Body of pancreas (tissue), 4 donors: ENCODE measurements at regions not wholly inside any gene's neighbourhood (a gene's known extent, or its start where the extent isn't known, plus 50 kb on each side); places are given as distances from the start of the nearest gene placed in this dataset.

Source experiments
- CTCF ChIP-seq, 7 experiments: fragments of 450-650 bp in 4 of 7; fragments of 200-600 bp in 3 of 7; sonication (generic) in 3 of 7; IDR thresholded peaks; one replicate each; pipeline ENCODE4 v1.5.1; 2016 to 2019; ENCODE audit warnings: antibody characterized with exemption in 7 of 7
- POLR2A ChIP-seq, 3 donors: fragments of 450-650 bp; IDR thresholded peaks; one replicate each; pipeline ENCODE4 v1.6.1; 2016; ENCODE audit warnings: antibody characterized with exemption in 3 of 3, mild to moderate bottlenecking in 2 of 3

DNA sequence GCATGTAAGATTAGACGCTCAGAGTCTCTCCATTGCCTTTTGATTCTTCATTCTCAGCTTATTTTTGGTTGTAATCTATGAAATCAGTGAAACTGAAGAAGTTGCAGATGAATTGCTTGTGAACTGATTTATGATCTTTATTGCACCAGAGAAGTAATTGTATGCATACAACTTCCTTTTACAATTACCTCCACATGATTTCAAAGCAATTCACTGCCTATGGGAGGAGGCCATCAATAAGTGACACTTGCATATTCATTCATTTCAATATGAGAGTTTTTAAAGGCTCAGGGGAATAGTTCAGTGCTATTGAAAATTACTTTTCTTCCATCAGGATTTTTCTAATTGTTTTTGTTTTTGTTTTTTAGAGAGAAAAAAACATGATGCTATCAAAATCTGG, 222.3 kb downstream of the NKX6-1 start:
- no peak for TF ChIP-seq CTCF (IDR thresholded peaks at IDR 0.05)
- no peak for TF ChIP-seq POLR2A (IDR thresholded peaks at IDR 0.05)
